Jurkat, Clone E6-1 (cell line): ENCODE measurements at regions not wholly inside any gene's neighbourhood (a gene's known extent, or its start where the extent isn't known, plus 50 kb on each side); places are given as distances from the start of the nearest gene placed in this dataset.

ENCODE experiments used
- DNase-seq: peaks from one replicate; pipeline ENCODE4 v3.0.0-alpha.2; 2011; ENCODE audit warnings: low read depth, low spot score
- H3K4me3 ChIP-seq: 2 replicates; pipeline ENCODE4 v1.5.1; 2011; ENCODE audit warnings: mild to moderate bottlenecking, low read length, control low read depth, moderate library complexity

DNA sequence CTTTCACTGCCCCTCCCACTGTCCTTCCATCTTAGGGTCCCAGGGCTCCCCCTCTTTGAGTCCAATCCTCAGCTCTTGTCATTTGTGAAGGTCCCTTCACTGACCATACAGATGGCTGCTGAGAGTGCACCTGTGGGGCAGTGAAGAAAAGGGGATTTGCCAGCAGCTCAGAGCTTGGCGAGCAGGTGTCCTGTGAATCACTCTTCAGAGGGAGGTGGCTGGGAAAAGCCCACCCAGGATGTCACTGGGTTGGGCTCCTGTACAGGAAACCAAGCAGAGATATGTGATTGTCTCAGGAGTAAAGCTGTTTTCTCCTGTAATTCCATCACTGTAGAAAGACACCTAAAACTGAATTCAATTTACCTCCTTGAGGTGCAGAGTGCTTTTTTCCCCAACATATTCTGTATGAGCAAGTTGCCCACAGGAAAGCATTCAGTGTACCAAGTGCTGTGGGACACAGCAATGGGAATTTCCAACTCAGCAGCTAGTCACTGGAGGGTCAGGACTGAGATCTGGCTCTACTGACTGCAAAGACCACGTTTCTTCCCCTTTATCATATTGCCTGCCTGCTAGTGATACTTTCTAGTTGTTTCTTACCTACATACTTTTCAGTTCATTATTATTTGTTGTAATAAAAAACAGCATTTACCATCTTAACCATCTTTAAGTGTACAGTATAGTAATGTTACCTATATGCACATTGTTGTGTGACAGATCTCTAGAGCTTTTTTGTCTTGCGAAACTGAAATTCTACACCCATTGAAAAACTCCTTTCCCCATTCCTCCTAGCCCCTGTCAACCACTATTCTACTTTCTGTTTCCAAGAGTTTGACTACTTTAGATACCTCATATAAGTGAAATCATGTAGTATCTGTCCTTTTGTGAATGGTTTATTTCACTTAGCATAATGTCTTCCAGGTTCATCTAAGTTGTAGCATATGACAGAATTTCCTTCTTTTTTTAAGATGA, 239.1 kb downstream of the TSN start:
- DNase-seq, result no peak
- H3K4me3 ChIP-seq, result no peak overlapping the region

DNA sequence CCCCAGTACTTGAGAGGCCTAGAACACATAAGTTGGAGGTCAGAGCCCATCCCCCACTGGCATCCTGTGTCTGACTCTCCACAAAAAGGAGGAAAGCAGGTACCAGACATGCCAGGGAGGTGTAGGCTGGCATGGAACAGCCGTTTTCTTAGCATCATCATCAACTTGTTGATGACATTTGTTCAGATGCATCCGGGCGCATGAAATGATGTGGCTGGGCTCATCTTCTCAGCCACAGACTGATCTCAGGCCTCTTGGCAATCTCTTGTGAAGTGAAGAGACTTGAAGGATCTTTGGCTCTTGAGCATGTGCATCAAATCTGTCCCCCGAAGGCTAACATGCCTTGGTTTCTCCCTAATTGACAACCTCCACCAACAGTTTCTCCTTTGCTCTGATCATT, 243.3 kb downstream of the TSN start:
- peak; percentile 41 for DNase-seq
- no peak overlapping the region for H3K4me3 ChIP-seq

DNA sequence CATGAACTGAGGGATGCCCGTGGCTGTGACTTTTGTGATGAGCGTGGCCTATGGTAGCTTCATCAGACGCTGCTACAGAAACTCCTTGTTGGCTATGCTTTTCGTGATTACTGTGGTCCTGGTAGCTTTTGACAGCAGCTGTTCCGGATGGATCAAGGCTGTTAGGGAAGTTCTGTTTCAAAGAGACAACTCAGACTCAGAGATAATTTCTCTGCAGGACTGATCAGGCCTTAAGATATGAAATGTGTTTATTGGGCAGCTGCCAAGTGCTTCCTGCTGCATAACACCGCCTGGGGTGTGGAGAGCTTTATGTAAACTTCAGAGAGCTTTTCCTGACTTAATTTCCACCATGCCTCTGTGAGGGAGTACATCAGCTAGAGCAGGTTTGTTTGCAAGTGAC, 243.8 kb downstream of the TSN start:
- H3K4me3 ChIP-seq, result no peak overlapping the region
- peak; percentile 94 for DNase-seq

DNA sequence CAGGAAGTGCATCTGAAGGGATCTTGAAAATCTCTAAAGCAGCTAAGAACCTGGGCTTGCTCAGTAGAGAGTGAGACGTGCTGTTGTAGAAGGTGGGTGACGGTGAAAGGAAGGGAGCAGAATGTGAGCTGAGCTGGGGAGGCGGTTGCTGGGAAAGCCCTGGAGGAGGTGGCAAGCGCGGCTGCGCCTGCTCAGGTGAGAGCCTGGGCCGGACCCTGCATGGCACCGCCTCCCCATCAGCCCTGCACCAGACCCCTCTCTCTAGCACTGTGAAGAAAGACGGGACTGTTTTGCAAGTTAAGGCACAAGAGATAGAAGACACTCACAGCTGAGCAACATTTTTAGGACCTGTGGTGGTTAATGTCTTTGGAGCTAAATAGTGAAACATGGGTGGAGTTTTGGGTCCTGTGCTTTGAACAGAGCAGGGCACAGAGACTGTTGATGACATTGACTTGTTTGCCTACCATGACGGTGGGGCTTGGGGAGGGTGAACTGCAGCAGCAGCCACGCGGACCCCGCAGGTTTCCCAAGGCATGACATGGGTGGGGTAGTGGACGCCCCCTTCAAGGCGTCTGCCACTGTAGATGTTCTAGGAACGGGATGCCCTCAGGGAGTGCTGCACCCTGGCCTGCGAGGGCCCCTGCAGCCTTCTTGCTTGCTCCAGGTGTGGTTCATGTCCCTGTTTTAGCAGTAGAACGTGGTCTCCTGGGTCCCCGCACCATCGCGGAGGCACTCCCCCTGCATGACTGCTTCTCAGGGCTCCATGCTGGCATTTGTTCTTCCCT, 245.3 kb downstream of the TSN start:
- no peak overlapping the region for H3K4me3 ChIP-seq
- DNase-seq, result no peak

DNA sequence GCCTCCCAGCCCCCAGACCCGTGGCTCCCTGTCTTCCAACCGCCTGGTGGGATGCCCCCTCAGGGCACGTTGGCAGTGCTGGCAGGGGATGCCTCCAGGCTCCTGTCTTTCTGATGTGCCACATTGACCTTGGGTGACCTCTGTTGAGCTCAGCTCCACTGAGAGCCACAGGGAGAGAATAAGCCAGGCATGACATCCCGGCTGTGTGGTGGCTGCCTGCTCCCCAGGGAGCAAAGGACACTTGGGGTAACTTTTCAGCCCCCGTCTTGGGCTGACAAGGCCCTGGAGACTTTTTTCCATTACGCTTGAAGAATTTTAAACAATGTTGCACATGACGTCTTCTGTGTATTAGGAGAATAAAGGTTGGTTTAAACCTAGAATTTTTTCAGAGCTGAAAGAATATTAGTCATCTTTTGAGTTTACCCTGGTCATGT, 246.0 kb downstream of the TSN start:
- no peak overlapping the region for H3K4me3 ChIP-seq
- DNase-seq, result no peak

DNA sequence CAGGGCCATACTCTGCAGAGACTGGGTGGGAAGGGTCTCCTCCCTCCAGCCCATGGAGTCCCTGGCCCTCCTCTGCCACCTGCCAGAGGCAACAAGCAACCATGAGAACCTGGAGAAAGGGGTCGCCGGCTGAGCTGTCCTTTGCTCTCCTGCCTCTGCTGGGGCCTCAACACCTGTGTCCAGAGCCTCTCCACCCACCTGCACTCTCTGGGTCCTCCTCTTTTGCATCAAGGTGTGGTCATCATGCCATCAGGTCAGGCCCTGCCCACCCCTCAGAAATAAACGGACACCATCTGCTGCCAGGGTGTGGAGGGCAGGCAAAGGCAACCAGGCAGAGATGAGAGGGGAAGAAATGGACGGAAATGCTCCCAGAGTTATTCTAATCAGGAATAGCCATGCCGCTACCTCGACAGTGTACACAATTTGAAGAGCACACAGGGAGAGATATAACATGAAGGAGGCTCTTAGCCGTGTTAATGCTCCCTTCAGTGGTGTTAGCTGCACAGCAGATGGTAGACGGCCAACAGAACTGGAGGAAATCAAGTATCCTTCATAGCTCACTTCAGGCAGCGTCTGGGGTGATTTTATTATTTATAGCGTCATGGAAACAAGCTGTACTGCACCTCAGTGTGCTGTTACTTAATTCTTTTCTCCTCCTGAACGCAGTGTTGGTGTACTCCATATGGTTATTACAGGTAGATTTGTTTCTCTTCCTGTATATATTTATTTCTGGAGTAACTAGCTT, 247.9 kb downstream of the TSN start:
- no peak for DNase-seq
- H3K4me3 ChIP-seq, result no peak overlapping the region

DNA sequence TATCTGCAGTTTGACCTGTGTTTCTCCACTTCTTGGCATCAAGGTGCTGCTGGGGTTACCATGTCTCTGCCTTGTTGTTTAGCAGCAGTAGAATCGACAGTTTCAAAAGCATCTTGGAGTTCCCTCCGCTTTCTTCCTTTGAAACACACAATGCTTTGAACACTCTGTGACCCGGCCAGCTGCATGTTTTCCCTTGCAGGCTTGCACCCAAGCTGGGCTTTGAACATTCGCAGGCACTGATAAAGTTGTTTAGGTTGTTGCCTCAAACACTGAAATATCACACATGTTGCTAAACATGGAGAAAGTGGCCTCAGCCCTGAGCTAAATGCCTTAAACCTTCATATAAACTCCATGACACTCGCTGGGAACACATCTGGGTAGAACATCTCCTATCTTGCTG, 251.7 kb downstream of the TSN start:
- DNase-seq, result no peak

DNA sequence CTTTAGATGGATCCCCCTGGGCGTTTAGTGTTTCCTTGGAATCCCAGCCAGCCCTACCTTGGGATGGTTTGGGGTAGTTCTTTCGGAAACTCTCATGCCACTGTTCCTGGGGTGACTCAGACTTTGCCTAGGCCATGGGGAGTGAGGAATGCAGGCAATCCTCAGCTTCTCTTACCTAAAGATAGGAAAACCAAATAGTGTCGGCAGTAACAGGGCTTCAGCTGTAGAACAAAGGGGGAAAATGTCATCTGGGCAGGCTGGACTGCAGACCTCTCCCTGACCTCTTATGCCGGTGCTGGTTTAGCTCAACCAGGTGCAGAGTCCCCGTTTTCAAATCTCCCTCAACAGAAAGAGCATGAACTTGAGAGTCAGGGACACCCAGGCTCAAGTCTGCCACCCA, 252.1 kb downstream of the TSN start:
- no peak overlapping the region for H3K4me3 ChIP-seq
- no peak for DNase-seq

More for the DNA sequence above, 251.7 kb downstream of the TSN start:
- H3K4me3 ChIP-seq, result no peak overlapping the region

DNA sequence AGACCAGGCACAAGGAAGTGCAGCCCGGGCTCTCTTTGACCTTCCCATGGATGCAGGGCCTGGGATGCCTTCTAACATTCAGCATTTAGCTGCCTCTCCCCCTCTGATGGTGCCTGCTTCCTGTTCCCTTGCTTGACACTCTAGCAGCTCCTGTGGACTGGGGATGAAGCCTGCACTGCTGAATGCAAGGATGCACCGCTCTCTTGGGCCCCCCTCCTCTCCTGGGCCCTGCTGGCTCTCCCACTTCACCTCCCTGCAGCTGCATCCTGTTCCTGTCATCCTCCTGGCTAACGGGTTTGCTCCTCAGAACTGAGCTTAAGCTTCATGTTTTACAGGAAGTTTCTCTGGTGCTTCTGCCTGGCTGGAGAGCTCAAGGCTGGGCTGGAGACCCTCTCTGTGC, 254.1 kb downstream of the TSN start:
- no peak overlapping the region for H3K4me3 ChIP-seq
- DNase-seq, result no peak

DNA sequence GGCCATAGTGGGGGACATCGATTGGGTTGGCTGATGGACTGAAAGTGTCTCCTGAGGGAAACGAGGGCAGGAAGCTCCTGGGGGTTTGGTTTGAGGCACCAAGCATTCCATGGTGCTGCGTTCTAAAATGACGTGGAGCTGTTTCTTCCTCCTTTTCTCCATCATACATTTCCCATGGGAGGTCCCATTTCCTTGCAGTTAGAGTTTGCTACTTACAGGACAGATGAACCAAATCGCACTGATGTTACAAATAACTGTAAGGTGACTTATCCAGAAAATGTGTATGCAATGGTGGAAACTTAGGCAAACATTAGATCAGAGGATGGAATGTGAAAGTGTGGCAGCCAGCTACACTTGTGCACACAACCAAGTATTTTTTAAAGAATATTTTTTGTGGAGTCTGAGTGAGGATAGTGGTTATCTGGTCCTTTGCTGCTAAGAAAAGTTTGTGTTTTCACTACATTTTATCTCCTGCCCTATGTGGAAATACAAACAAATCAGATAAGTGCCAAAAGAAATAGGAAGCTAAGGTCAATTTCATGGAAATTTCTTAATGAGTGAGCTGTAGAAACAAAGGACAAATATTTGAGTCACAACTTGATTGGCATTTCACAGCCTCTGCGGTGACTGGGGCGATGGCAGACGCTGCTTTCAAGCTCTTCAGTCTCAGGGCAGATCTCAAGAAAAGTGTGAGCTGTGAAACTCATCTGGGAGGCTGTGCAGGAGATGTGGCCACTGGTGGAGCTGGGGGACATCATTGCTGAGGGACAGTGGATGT, 256.2 kb downstream of the TSN start:
- DNase-seq, result no peak
- no peak overlapping the region for H3K4me3 ChIP-seq

DNA sequence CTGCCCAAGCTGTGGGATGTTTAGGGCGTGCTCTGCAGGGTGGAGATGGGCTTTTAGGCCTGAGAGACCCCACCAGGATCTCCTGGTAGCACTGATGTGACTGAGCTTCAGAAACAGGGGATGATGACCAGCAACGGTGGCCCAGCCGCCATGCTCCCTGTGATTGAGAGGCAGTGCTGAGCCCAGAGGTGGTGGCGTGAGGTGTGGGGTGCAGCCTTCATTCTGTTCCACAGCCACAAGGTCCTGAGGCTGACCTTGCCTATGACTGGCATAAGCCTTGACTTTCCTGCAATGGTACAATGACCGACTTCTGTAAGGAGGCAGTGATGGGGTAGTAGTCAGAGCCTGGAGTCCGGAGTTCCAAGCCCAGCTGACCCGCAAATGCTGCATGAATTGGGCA, 263.3 kb downstream of the TSN start:
- H3K4me3 ChIP-seq, result no peak overlapping the region
- DNase-seq, result no peak

DNA sequence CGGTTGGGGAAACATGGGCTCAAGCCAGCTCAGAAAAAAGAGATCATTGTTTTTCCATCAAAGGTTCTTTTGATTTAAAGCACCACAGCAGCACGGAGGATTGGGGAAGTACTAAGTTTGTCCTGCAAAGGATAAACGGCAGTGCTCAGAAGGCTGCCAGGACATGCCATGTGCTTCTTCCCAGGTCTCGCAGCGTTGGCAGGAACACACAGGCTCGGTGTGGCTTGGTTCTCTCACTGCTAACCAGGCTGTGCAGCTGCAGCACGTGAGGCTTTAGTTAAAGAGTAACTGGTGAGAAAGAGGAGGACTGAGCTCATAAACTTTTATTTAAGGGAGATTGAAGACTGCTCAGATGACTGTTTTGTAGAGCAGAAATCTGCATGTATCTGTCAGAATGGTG, 264.3 kb downstream of the TSN start:
- H3K4me3 ChIP-seq, result no peak overlapping the region
- DNase-seq, result no peak

DNA sequence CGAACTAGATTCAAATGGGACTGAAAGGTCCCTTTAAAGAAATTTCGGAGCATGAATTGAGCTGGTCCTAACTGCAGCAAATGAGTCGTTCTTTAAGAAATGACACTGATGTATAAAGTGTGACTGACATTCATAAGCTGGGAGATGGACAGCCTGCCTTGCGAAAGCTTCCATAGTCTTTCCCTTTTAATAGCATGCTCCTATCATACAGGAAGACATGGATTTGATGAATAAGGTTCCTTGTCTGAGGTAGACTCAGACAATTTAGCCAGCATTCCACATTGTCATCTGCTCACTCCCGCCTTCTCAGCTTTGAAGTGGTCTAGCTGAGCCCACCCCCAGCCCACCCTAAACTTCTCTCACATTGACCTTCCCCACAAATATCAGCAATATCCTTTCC, 264.9 kb downstream of the TSN start:
- no peak overlapping the region for H3K4me3 ChIP-seq
- no peak for DNase-seq

DNA sequence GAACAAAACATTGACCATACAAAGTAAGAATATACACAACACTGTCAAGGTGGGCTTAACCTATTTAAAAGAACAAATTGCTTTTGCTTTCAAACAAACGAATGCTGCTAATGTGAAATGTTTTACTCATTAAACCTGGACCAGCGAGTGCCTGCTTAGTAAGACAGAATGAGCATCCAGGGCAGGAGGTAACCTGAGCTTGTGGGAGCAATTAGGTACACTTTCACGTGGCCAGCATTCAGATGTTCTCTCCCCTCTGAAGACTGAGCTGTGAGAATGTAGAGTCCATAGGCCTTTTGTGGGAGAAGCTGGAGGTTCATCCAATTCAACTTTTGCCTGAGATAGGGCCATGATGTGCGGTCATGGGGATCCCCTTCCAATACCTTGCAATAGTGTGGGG, 266.5 kb downstream of the TSN start:
- DNase-seq, result no peak
- no peak overlapping the region for H3K4me3 ChIP-seq

DNA sequence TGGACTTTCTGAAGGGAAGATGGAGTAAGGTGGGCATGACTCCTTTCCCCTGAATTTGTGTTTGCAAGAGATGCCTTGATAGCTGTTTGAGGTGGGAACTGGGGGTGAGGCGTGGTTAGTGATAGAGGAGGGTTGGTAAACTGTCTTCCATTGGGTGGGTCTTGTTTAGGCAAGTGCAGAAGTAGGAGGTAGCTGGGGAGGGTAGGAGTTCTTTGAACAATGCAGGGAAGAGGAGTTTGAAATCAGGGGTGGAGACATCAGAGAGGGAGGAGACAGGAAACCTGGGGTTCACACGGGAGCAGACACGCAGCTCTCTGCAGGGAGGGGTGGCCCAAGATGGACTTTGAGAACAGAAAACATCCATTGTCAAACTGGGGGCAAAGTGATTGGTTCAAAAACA, 267.1 kb downstream of the TSN start:
- no peak overlapping the region for H3K4me3 ChIP-seq
- DNase-seq, result peak; percentile 78

DNA sequence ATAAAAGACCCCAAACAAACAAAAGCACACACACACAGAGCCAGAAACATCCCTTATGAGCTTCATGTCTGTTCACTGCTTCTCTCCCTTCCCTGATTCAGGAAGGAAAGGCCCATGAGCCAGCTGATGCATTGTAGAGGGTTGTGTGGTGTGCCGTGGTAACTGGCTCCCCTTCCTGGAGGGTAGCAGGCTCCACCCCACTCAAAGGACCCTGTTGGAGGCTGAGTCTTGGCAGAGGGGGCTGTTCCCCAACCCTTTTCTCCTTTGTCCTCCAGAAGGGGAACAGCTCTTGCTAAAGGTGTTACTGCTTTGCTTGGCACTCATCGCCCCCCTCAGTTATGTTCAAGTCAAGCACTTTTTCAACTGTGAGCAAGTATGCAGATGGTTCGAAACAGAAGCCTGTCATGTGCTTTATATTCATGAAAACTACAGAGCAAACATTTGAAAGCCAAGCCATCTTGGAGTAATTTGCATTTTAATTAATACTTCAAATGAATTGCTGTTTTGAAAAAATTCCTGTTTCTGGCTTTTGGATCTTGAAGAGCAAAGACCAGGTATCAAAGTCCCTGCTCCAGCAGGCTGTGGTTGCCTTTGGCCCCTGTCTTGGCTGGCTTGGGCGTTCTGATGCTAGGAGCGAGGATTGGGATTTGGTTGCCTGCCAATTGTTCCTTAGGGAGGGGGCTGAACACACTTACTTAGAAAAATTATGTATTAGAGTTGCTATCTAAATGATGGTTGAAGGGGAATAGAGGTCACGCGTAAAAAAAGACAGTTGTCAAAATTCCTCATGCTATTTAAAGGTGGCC, 267.8 kb downstream of the TSN start:
- no peak for DNase-seq
- no peak overlapping the region for H3K4me3 ChIP-seq

DNA sequence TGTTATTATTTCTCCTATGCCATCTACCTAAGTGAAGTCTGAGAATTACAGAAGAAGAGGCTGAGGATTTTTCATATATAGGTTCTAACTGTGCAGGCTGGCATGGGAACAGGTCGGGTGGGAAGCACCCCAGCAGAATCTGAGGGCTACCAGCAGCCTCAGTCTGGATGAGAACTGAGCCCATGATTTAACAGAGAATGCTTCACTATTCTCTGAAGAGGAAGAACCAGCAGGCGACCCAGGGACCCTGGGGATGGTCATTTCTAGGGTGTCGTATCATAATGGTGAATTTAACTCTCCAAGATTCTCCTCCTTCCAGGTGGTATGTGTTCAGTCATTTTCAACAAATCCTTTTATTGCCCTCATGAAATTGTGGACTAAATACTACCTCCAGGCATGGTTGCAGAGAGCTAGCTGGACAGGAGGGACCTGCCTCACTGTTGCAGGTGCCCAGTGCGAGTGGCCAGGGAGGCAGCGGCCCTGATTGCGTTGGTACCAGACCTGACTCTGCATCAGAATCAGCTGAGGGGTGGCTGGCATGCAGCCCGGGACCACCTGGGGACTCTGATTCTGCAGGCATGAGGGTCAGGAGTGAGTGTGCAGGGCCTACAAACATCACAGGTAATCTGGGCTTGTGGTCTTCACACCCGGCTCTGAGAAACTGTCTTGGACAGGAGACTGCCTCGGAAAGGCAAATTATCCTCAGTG, 272.2 kb downstream of the TSN start:
- DNase-seq, result no peak
- H3K4me3 ChIP-seq, result no peak overlapping the region
